ENCODE measurements at regions not wholly inside any gene's neighbourhood (a gene's known extent, or its start where the extent isn't known, plus 50 kb on each side); places are given as distances from the start of the nearest gene placed in this dataset.

GRCh38 chr18:6486764-6487426 lies 72.2 kb upstream of the L3MBTL4 start:
- Histone ChIP-seq H3K4me2 (replicated peaks; ENCODE audit: low read depth, low read length, poor library complexity, severe bottlenecking) (no peak overlapping the region), H3K9me3 (ENCODE audit: control extremely low read depth in 1 of 3, control insufficient read depth in 2 of 3, insufficient read depth in 1 of 3, low read length in 2 of 3) (no peaks in the 10 kb centered on the region), H3K27ac (ENCODE audit: low read length in 2 of 2) (no peak overlapping the region), H3K4me3 (ENCODE audit: control extremely low read depth in 1 of 5, extremely low read depth in 1 of 5, insufficient read depth in 1 of 5, low read depth in 2 of 5, low read length in 4 of 5) (no peak overlapping the region), H3K4me1 (ENCODE audit: control insufficient read depth in 2 of 2, insufficient read depth in 2 of 2, low read length in 2 of 2) (no peaks in the 10 kb centered on the region), H4K20me1 (ENCODE audit: control insufficient read depth, insufficient read depth, low read length, poor library complexity, severe bottlenecking) (no peaks in the 10 kb centered on the region), H3K9ac (ENCODE audit: low read length) (no peak overlapping the region), H3K79me2 (ENCODE audit: control insufficient read depth, insufficient read depth, low read length) (no peaks in the 10 kb centered on the region), H2AFZ (ENCODE audit: insufficient read depth, low read depth, low read length, poor library complexity, severe bottlenecking) (no peak overlapping the region), H3K27me3 (replicated peaks in 1 of 4; ENCODE audit: control extremely low read depth in 1 of 4, control insufficient read depth in 3 of 4, insufficient read depth in 4 of 4, low read length in 3 of 4) (peaks cover 0 to 5% (median 0%) of the 10 kb centered on the region in 4 experiments), H3K36me3 (replicated peaks in 1 of 2; ENCODE audit: control extremely low read depth in 1 of 2, control insufficient read depth in 1 of 2, extremely low read depth in 1 of 2, insufficient read depth in 2 of 2, low read length in 1 of 2) (no peaks in the 10 kb centered on the region)
- Mint-ChIP-seq H3K27me3 (peaks cover 9% of the 10 kb centered on the region), H3K9me3 (ENCODE audit: insufficient read depth) (no peaks in the 10 kb centered on the region), H3K27ac (no peak overlapping the region), H3K4me3 (no peak overlapping the region), H3K4me1 (peaks cover 3% of the 10 kb centered on the region)
- ChIA-PET POLR2A (no interaction called here), CTCF (no interaction called here)
- intact Hi-C loops (cut with micrococcal nuclease), result loop anchor here (10.0 kb wide), 1 partner anchor 1412 kb away; no protein-coding TSS in a partner anchor
- DNase-seq (no peak), ATAC-seq (ENCODE audit: low read depth) (no peak)
- TF ChIP-seq CTCF (IDR thresholded peaks at IDR 0.05) (no peak), EZH2 (IDR thresholded peaks at IDR 0.05; ENCODE audit: borderline replicate concordance, insufficient read depth, low read depth, low read length, poor library complexity, severe bottlenecking) (no peak)
- WGBS (ENCODE audit: insufficient coverage), result 88% methylated on average over 3 of the region's 5 CpGs

GRCh38 chr18:6487968-6488367 lies 73.3 kb upstream of the L3MBTL4 start:
- Histone ChIP-seq H2AFZ (ENCODE audit: insufficient read depth, low read depth, low read length, poor library complexity, severe bottlenecking) (no peak overlapping the region), H3K4me3 (ENCODE audit: control extremely low read depth in 1 of 5, extremely low read depth in 1 of 5, insufficient read depth in 1 of 5, low read depth in 2 of 5, low read length in 4 of 5) (no peak overlapping the region), H3K27me3 (replicated peaks in 1 of 4; ENCODE audit: control extremely low read depth in 1 of 4, control insufficient read depth in 3 of 4, insufficient read depth in 4 of 4, low read length in 3 of 4) (peaks cover 0 to 2% (median 0%) of the 10 kb centered on the region in 4 experiments), H4K20me1 (ENCODE audit: control insufficient read depth, insufficient read depth, low read length, poor library complexity, severe bottlenecking) (no peaks in the 10 kb centered on the region), H3K27ac (ENCODE audit: low read length in 2 of 2) (no peak overlapping the region), H3K4me1 (ENCODE audit: control insufficient read depth in 2 of 2, insufficient read depth in 2 of 2, low read length in 2 of 2) (no peaks in the 10 kb centered on the region), H3K9ac (ENCODE audit: low read length) (no peak overlapping the region), H3K36me3 (replicated peaks in 1 of 2; ENCODE audit: control extremely low read depth in 1 of 2, control insufficient read depth in 1 of 2, extremely low read depth in 1 of 2, insufficient read depth in 2 of 2, low read length in 1 of 2) (no peaks in the 10 kb centered on the region), H3K79me2 (ENCODE audit: control insufficient read depth, insufficient read depth, low read length) (no peaks in the 10 kb centered on the region), H3K9me3 (ENCODE audit: control extremely low read depth in 1 of 3, control insufficient read depth in 2 of 3, insufficient read depth in 1 of 3, low read length in 2 of 3) (no peaks in the 10 kb centered on the region), H3K4me2 (replicated peaks; ENCODE audit: low read depth, low read length, poor library complexity, severe bottlenecking) (no peak overlapping the region)
- 100% methylated on average over 1 of the region's 1 CpG for WGBS (ENCODE audit: insufficient coverage)
- ATAC-seq (ENCODE audit: low read depth) (no peak), DNase-seq (no peak)
- Mint-ChIP-seq H3K4me3 (no peak overlapping the region), H3K9me3 (ENCODE audit: insufficient read depth) (no peaks in the 10 kb centered on the region), H3K4me1 (peaks cover 1% of the 10 kb centered on the region), H3K27ac (no peak overlapping the region), H3K27me3 (peaks cover 9% of the 10 kb centered on the region)
- ChIA-PET POLR2A (no interaction called here), CTCF (no interaction called here)
- intact Hi-C loops (cut with micrococcal nuclease), result loop anchor here (10.0 kb wide), 1 partner anchor 1413 kb away; no protein-coding TSS in a partner anchor
- TF ChIP-seq EZH2 (IDR thresholded peaks at IDR 0.05; ENCODE audit: borderline replicate concordance, insufficient read depth, low read depth, low read length, poor library complexity, severe bottlenecking) (no peak), CTCF (IDR thresholded peaks at IDR 0.05) (no peak)
